HEK293 (cell line): ENCODE measurements at regions not wholly inside any gene's neighbourhood (a gene's known extent, or its start where the extent isn't known, plus 50 kb on each side); places are given as distances from the start of the nearest gene placed in this dataset.

Experiments
- CTCF ChIA-PET: fragments of 350-600 bp; formaldehyde crosslinking; extraction: SDS; loops from one replicate; lab custom pipeline; 2021; ENCODE audit warnings: antibody characterized with exemption; lab: Yijun Ruan, JAX
- POLR2A ChIA-PET: fragments of 300-600 bp; formaldehyde crosslinking; extraction: SDS; loops from one replicate; lab custom pipeline; 2020; ENCODE audit warnings: antibody characterized with exemption, inconsistent platforms; lab: Yijun Ruan, JAX
- H3K27ac ChIP-seq: fragments of 200-500 bp; sonication (Bioruptor generic); 2 replicates; pipeline ENCODE4 v1.5.1; 2014; ENCODE audit warnings: low read depth, low read length, control low read depth, inconsistent platforms; ENCODE audit errors: extremely low read depth
- H3K36me3 ChIP-seq, 2 experiments: fragments of 200-500 bp in 1 of 2; sonication (Bioruptor generic) in 1 of 2; 1 replicate in 1 of 2; 2 replicates in 1 of 2; pipeline ENCODE4 v1.5.1; 2014 to 2017; ENCODE audit warnings: inconsistent platforms in 2 of 2, low read length in 2 of 2; ENCODE audit not compliant: control insufficient read depth in 2 of 2, insufficient read depth in 1 of 2
- H3K4me1 ChIP-seq: fragments of 200-500 bp; sonication (Bioruptor generic); 2 replicates; pipeline ENCODE4 v1.5.1; 2014; ENCODE audit warnings: mild to moderate bottlenecking, low read length, inconsistent platforms; ENCODE audit not compliant: control insufficient read depth, insufficient read depth
- H3K4me3 ChIP-seq: 2 replicates; pipeline ENCODE4 v1.5.1; 2011; ENCODE audit warnings: low read depth, mild to moderate bottlenecking, control low read depth, low read length, moderate library complexity
- H3K9me3 ChIP-seq: fragments of 200-500 bp; sonication (Bioruptor generic); 2 replicates; pipeline ENCODE4 v1.5.1; 2014; ENCODE audit warnings: low read depth, low read length, inconsistent platforms; ENCODE audit not compliant: control insufficient read depth, insufficient read depth
- GLIS1 ChIP-seq: fragments of 450-650 bp; formaldehyde crosslinking; IDR thresholded peaks from 2 replicates; pipeline ENCODE4 v1.5.1; 2016; ENCODE audit warnings: missing biosample characterization, missing genetic modification characterization
- KLF17 ChIP-seq: fragments of 450-650 bp; formaldehyde crosslinking; IDR thresholded peaks from 2 replicates; pipeline ENCODE4 v1.5.1; 2016; ENCODE audit warnings: missing biosample characterization, missing genetic modification characterization
- OSR2 ChIP-seq: fragments of 450-650 bp; formaldehyde crosslinking; IDR thresholded peaks from 2 replicates; pipeline ENCODE4 v1.5.1; 2016; ENCODE audit warnings: missing biosample characterization, missing genetic modification characterization
- REPIN1 ChIP-seq: fragments of 450-650 bp; formaldehyde crosslinking; IDR thresholded peaks from 2 replicates; pipeline ENCODE4 v1.5.1; 2017; ENCODE audit warnings: missing biosample characterization, missing genetic modification characterization, low read depth
- SCRT2 ChIP-seq: fragments of 450-650 bp; formaldehyde crosslinking; IDR thresholded peaks from 2 replicates; pipeline ENCODE4 v1.5.1; 2016; ENCODE audit warnings: missing biosample characterization, missing genetic modification characterization
- ZFP3 ChIP-seq: fragments of 450-650 bp; formaldehyde crosslinking; IDR thresholded peaks from 2 replicates; pipeline ENCODE4 v1.5.1; 2016; ENCODE audit warnings: low read depth, missing biosample characterization, missing genetic modification characterization
- ZNF10 ChIP-seq: fragments of 450-650 bp; formaldehyde crosslinking; IDR thresholded peaks from 2 replicates; pipeline ENCODE4 v1.5.1; 2017; ENCODE audit warnings: missing biosample characterization, missing genetic modification characterization
- ZNF114 ChIP-seq: fragments of 450-650 bp; formaldehyde crosslinking; IDR thresholded peaks from 2 replicates; pipeline ENCODE4 v1.5.0; 2017; ENCODE audit warnings: missing biosample characterization, missing genetic modification characterization
- ZNF146 ChIP-seq: fragments of 450-650 bp; formaldehyde crosslinking; IDR thresholded peaks from 2 replicates; pipeline ENCODE4 v1.5.1; 2016; ENCODE audit warnings: missing biosample characterization, missing genetic modification characterization
- ZNF174 ChIP-seq: fragments of 450-650 bp; formaldehyde crosslinking; IDR thresholded peaks from 2 replicates; pipeline ENCODE4 v1.5.0; 2017; ENCODE audit warnings: missing biosample characterization, mild to moderate bottlenecking, missing genetic modification characterization
- ZNF175 ChIP-seq: fragments of 450-650 bp; formaldehyde crosslinking; IDR thresholded peaks from 2 replicates; pipeline ENCODE4 v1.5.1; 2016; ENCODE audit warnings: missing biosample characterization, missing genetic modification characterization
- ZNF266 ChIP-seq: fragments of 450-650 bp; formaldehyde crosslinking; IDR thresholded peaks from 2 replicates; pipeline ENCODE4 v1.5.1; 2016; ENCODE audit warnings: missing biosample characterization, missing genetic modification characterization, low read depth
- ZNF292 ChIP-seq: fragments of 450-650 bp; formaldehyde crosslinking; IDR thresholded peaks from 2 replicates; pipeline ENCODE4 v1.5.1; 2016; ENCODE audit warnings: low read depth, missing biosample characterization, missing genetic modification characterization, borderline replicate concordance
- ZNF341 ChIP-seq: fragments of 450-650 bp; formaldehyde crosslinking; IDR thresholded peaks from 2 replicates; pipeline ENCODE4; 2016; ENCODE audit warnings: low read depth, missing biosample characterization, missing genetic modification characterization
- ZNF362 ChIP-seq: fragments of 450-650 bp; formaldehyde crosslinking; IDR thresholded peaks from 2 replicates; pipeline ENCODE4 v1.5.1; 2016; ENCODE audit warnings: missing biosample characterization, missing genetic modification characterization
- ZNF510 ChIP-seq: fragments of 450-650 bp; formaldehyde crosslinking; IDR thresholded peaks from 2 replicates; pipeline ENCODE4 v1.5.1; 2018; ENCODE audit warnings: mild to moderate bottlenecking, missing genetic modification characterization, missing biosample characterization; ENCODE audit not compliant: insufficient replicate concordance
- ZNF521 ChIP-seq: fragments of 450-650 bp; formaldehyde crosslinking; IDR thresholded peaks from 2 replicates; pipeline ENCODE4 v1.5.1; 2017; ENCODE audit warnings: missing biosample characterization, mild to moderate bottlenecking, missing genetic modification characterization
- ZNF558 ChIP-seq: fragments of 450-650 bp; formaldehyde crosslinking; IDR thresholded peaks from 2 replicates; pipeline ENCODE4 v1.5.1; 2016; ENCODE audit warnings: missing biosample characterization, missing genetic modification characterization
- ZNF600 ChIP-seq: fragments of 450-650 bp; formaldehyde crosslinking; IDR thresholded peaks from 2 replicates; pipeline ENCODE4 v1.5.1; 2016; ENCODE audit warnings: missing biosample characterization, missing genetic modification characterization
- ZNF664 ChIP-seq: fragments of 450-650 bp; formaldehyde crosslinking; IDR thresholded peaks from 2 replicates; pipeline ENCODE4 v1.5.1; 2016; ENCODE audit warnings: missing biosample characterization, missing genetic modification characterization
- ZSCAN16 ChIP-seq: fragments of 450-650 bp; formaldehyde crosslinking; IDR thresholded peaks from 2 replicates; pipeline ENCODE4 v1.5.1; 2016; ENCODE audit warnings: missing biosample characterization, missing genetic modification characterization
- TF ChIP-seq, protein P1 (sequence below): fragments of 450-650 bp; formaldehyde crosslinking; IDR thresholded peaks from 2 replicates; pipeline ENCODE4 v1.5.1; 2016; ENCODE audit warnings: missing biosample characterization, missing genetic modification characterization
- TF ChIP-seq, protein P2 (sequence below): fragments of 450-650 bp; formaldehyde crosslinking; IDR thresholded peaks from 2 replicates; pipeline ENCODE4 v1.5.1; 2016; ENCODE audit warnings: missing biosample characterization, missing genetic modification characterization, borderline replicate concordance

DNA sequence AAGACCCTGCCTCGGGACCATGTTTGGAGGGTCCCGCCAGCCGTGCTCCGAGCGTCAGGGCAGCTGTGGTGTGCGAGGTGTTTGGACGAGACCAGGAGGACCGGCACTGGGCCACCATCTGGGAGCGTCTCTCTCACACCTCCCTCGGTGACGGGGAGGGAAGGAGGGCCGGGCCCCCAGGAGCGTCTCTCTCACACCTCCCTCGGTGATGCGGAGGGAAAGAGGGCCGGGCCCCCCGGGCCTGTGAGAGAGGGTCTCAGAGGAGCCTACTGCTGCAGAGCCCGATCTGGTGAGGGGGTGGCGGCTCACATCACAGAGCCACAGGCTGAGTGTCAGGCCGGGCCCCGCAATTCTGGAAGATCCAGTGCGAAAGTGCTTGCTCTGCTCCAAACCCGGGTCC, 65.8 kb upstream of the CFAP46 start:
- Histone ChIP-seq H3K36me3 (no peaks in the 10 kb centered on the region), H3K4me3 (no peak overlapping the region), H3K9me3 (no peaks in the 10 kb centered on the region), H3K4me1 (no peaks in the 10 kb centered on the region), H3K27ac (no peak overlapping the region)
- CTCF ChIA-PET: no interaction called here
- POLR2A ChIA-PET: no interaction called here
- TF ChIP-seq ZNF266 (tag by site-specific recombination): no peak
- no peak for TF ChIP-seq ZFP3 (tag by site-specific recombination)
- TF ChIP-seq ZNF175 (tag by site-specific recombination): no peak
- no peak for TF ChIP-seq ZNF114
- no peak for TF ChIP-seq ZNF174 (tag by site-specific recombination)
- TF ChIP-seq REPIN1 (tag by site-specific recombination): no peak
- TF ChIP-seq ZNF292 (tag by site-specific recombination): no peak
- no peak for TF ChIP-seq SCRT2 (tag by site-specific recombination)
- TF ChIP-seq ZNF558: no peak

GRCh38 chr10:133007360-133007858, 65.0 kb upstream of the CFAP46 start:
- no peaks in the 10 kb centered on the region for H3K4me1 ChIP-seq
- H3K9me3 ChIP-seq: no peaks in the 10 kb centered on the region
- TF ChIP-seq ZNF600 (tag by site-specific recombination) (no peak), GLIS1 (tag by site-specific recombination) (peak; percentile 23; the same call in 1 of the 2 replicates)
- TF ChIP-seq, protein P1, sequence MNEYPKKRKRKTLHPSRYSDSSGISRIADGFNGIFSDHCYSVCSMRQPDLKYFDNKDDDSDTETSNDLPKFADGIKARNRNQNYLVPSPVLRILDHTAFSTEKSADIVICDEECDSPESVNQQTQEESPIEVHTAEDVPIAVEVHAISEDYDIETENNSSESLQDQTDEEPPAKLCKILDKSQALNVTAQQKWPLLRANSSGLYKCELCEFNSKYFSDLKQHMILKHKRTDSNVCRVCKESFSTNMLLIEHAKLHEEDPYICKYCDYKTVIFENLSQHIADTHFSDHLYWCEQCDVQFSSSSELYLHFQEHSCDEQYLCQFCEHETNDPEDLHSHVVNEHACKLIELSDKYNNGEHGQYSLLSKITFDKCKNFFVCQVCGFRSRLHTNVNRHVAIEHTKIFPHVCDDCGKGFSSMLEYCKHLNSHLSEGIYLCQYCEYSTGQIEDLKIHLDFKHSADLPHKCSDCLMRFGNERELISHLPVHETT (tag by site-specific recombination): no peak
- TF ChIP-seq, all 188 proteins: peak for 1
- Histone ChIP-seq H3K27ac (no peak overlapping the region), H3K4me3 (no peak overlapping the region), H3K36me3 (no peaks in the 10 kb centered on the region)
- CTCF ChIA-PET: interaction anchor here (1.0 kb wide), 1 partner anchor 104 kb away, joined by 4 read pairs; no protein-coding TSS in a partner anchor
- POLR2A ChIA-PET: no interaction called here

GRCh38 chr10:133006806-133007205, 64.4 kb upstream of the CFAP46 start:
- Histone ChIP-seq H3K27ac (no peak overlapping the region), H3K9me3 (no peaks in the 10 kb centered on the region), H3K36me3 (no peaks in the 10 kb centered on the region), H3K4me1 (no peaks in the 10 kb centered on the region), H3K4me3 (no peak overlapping the region)
- ChIA-PET CTCF (interaction anchor here (1.0 kb wide), 1 partner anchor 103 kb away, joined by 4 read pairs; no protein-coding TSS in a partner anchor), POLR2A (no interaction called here)
- no peak for TF ChIP-seq ZNF10 (tag by site-specific recombination)
- TF ChIP-seq ZSCAN16 (tag by site-specific recombination): no peak
- no peak for TF ChIP-seq ZNF664 (tag by site-specific recombination)
- no peak for TF ChIP-seq GLIS1 (tag by site-specific recombination)
- no peak for TF ChIP-seq ZNF146 (tag by site-specific recombination)
- no peak for TF ChIP-seq ZNF362 (tag by site-specific recombination)
- TF ChIP-seq ZNF521 (tag by site-specific recombination): no peak

GRCh38 chr10:133006202-133006601, 63.8 kb upstream of the CFAP46 start:
- no peak overlapping the region for H3K27ac ChIP-seq
- H3K4me3 ChIP-seq: no peak overlapping the region
- CTCF ChIA-PET: no interaction called here
- TF ChIP-seq OSR2 (tag by site-specific recombination) (no peak), ZNF341 (tag by site-specific recombination) (no peak), ZNF510 (tag by site-specific recombination) (no peak), ZNF146 (tag by site-specific recombination) (no peak), KLF17 (tag by site-specific recombination) (no peak)
- TF ChIP-seq, protein P2, sequence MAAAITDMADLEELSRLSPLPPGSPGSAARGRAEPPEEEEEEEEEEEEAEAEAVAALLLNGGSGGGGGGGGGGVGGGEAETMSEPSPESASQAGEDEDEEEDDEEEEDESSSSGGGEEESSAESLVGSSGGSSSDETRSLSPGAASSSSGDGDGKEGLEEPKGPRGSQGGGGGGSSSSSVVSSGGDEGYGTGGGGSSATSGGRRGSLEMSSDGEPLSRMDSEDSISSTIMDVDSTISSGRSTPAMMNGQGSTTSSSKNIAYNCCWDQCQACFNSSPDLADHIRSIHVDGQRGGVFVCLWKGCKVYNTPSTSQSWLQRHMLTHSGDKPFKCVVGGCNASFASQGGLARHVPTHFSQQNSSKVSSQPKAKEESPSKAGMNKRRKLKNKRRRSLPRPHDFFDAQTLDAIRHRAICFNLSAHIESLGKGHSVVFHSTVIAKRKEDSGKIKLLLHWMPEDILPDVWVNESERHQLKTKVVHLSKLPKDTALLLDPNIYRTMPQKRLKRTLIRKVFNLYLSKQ (tag by site-specific recombination): no peak
- POLR2A ChIA-PET: no interaction called here
- H3K9me3 ChIP-seq: no peaks in the 10 kb centered on the region
- H3K36me3 ChIP-seq: no peaks in the 10 kb centered on the region
- no peaks in the 10 kb centered on the region for H3K4me1 ChIP-seq
